Gastrocnemius medialis (tissue), 4 donors: ENCODE measurements at regions not wholly inside any gene's neighbourhood (a gene's known extent, or its start where the extent isn't known, plus 50 kb on each side); places are given as distances from the start of the nearest gene placed in this dataset.

Source experiments
- CTCF ChIP-seq, 5 experiments: fragments of 450-650 bp in 3 of 5; fragments of 200-600 bp in 2 of 5; sonication (generic) in 2 of 5; IDR thresholded peaks in 4 of 5; conservative IDR thresholded peaks in 1 of 5; 1 replicate in 4 of 5; 2 replicates in 1 of 5; pipeline ENCODE4 v1.5.1; 2016 to 2019; ENCODE audit warnings: antibody characterized with exemption in 5 of 5, mild to moderate bottlenecking in 3 of 5, moderate library complexity in 3 of 5
- POLR2A ChIP-seq, 2 donors: fragments of 450-650 bp; IDR thresholded peaks; one replicate each; pipeline ENCODE4 v1.6.1; 2017; ENCODE audit warnings: antibody characterized with exemption in 2 of 2, mild to moderate bottlenecking in 2 of 2, moderate library complexity in 2 of 2

GRCh38 chr2:103819599-103819998 lies 1034.3 kb upstream of the POU3F3 start:
- TF ChIP-seq POLR2A (IDR thresholded peaks at IDR 0.05): no peak
- TF ChIP-seq CTCF (IDR thresholded peaks at IDR 0.05 in 4 of 5, conservative IDR thresholded peaks at IDR 0.05 in 1 of 5): no peak
